ENCODE measurements at regions not wholly inside any gene's neighbourhood (a gene's known extent, or its start where the extent isn't known, plus 50 kb on each side); places are given as distances from the start of the nearest gene placed in this dataset.

DNA sequence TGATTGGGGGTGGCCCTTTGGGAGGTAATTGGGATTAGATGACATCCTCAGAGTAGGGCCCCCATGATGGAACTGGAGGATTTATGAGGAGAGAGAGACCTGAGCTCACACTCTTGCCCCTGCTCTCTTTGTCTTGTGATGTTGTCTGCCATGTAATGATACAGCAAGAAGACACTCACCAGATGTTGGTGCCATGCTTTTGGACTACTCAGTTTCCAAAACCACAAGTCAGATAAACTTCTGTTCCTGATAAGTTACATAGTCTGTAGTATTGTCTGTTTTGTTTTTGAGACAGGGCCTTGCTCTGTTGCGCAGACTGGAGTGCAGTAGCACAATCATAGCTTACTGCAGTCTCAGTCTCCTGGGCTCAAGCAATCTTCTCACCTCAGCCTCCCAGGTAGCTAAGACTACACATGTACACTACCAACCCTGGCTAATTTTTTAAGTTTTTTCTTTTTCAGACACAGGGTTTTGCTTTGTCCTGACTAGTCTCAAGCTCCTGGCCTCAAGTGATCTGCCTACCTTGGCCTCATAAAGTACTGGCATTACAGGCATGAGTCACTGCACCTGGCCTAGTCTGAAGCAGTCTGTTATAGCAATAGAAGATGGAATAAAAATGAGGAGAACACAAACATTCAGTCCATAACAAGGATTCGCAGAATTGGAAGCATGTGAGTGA, 115.0 kb upstream of the GALNT2 start:
- TF ChIP-seq CTCF (IDR thresholded peaks at IDR 0.05) (no peak), POLR2A (IDR thresholded peaks at IDR 0.05) (no peak)
